SHP77 treated with DMSO at 0.1 percent for 48 hours (cell line): ENCODE measurements at regions not wholly inside any gene's neighbourhood (a gene's known extent, or its start where the extent isn't known, plus 50 kb on each side); places are given as distances from the start of the nearest gene placed in this dataset.

Source experiments
- DNase-seq: peaks from one replicate; lab custom pipeline; 2025; lab: John Stamatoyannopoulos, UW

DNA sequence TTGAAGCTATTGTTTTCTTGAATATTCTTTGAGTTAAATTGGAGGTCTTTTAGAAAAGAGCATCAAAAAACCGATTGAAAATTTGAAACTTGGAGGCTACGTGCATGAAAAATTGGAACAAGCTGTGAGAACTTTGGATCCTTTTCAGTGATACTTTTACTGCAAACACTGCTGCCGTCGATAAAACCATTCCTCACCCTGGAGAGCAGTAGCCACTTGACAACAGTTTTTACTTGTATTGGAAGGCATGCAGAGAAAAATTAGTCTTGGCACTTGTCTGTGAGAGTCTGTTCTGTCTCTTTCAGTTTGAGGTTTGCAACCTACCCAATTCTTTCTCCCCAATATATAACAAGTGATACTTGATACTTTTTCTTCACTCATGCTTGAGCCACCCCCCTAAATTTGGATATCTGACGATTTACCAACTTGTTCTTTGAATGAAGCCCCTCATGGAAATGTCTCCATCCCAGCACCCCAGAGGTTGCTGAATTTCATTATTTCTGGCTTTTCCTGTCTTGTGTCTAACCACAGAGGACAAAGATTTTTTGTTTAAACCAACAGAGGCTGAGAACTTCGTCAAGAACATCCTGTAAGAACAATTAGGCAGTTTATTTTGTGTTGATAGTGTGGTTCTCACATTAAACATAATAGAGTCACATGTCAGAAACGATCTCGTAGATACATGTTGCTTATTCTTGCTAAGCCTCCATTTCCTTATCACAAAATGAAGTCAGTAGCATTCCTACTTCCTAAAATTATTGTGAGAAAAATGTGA, 307.3 kb upstream of the PLSCR5 start:
- no peak for DNase-seq

DNA sequence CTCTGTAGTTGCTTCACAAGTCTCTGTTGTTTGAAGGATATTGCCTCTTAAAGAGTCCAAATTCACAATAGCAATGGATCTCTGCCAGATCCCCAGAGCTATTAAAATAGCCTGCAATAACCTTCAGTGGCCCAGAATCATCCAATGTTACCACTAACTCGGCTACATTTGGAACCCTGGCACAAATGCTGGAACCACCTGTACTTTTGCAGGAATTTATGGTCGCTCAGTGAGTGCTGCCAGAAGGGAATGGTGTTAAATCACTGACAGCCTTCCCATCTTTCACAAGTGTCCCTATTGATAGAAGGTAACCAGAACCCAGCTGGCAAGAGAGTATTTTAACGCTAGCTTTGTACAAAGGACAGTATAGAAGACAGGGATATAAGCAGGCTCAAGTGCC, 298.8 kb upstream of the PLSCR5 start:
- no peak for DNase-seq

DNA sequence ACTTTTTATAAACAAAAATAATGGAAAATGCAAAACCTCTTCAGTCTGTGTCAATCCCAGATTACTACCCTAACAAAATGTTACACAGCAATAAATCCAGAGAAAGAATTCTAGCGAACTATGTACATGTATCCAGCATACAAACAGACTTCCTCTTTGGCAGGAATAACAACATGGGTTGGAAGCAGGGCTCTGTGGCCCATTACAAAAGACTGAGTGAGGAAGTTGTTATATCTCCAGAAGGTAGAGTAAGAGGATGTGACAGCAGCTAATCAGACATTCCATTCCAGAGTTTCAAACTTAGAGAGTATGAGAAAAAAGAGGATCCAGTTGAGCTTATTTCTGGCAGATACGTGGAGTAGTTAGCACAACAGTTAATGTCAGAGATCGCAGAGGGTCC, 294.0 kb upstream of the PLSCR5 start:
- no peak for DNase-seq

DNA sequence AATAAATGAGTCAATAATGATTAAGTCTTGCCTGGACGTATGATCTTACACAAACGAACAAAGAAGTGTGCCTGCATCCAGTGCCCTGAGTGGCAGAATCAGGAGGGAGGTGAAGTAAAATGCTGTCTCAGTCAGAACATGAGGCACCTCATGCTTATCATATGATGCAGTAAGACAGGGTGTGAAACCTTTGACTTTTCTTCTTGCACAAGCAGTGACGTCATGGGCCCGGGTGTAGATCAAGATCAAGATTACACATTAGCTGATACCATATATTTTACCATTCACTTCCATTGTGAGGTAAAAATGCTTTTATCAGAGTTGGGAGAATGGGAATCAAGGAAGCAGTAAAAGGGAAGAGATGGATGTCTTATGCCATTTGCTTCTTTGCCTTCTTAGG, 291.6 kb upstream of the PLSCR5 start:
- DNase-seq = no peak

DNA sequence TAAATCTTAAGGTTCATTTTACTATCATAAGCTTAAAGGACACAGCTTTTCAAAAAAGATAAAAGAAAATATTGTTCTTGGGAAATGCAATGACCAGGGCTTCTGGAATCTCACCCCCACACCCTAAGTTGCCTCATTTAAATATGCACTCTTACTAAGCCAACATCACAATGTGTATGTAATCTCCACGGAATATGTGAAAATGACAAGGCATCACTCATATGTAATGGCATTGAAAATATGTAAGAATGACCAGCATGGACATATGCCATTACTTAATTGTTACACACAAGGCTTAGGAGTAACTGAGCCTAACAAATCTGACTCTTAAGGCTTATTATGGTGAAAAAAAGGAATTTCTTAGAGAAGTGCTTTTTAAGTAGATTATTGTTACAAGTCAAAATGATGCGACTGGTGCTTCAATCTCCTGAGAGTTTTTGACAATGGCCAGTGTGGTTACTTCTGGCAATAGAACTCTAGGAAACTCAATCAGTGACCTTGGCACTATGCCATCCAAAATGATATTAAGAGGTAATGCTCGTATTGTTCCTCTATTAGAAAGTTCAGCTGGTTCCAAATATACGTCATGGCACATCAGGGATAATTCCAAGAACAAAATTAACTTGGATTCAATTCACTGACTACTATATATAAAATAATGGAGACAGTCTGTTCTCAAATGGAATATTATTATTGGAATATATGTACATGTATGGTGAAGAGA, 290.0 kb upstream of the PLSCR5 start:
- no peak for DNase-seq

DNA sequence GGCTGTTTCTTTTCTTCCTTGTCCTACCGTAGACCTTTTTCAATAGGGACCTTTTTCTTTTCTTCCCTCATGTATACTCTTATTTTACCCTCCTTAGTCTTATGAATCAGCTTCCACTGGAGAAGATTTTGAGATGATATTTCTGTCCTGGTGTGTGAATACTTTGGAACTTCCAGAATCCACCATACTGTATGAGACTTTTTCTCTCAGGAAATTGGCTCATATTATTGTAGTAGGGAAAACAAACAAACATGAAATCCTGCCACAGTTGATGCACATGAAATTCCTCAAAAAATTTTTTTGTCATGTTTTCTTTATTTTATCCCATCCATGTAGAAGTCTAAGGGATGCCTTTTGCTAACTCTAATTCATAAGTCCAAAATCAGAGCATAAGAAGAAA, 289.3 kb upstream of the PLSCR5 start:
- DNase-seq = no peak

DNA sequence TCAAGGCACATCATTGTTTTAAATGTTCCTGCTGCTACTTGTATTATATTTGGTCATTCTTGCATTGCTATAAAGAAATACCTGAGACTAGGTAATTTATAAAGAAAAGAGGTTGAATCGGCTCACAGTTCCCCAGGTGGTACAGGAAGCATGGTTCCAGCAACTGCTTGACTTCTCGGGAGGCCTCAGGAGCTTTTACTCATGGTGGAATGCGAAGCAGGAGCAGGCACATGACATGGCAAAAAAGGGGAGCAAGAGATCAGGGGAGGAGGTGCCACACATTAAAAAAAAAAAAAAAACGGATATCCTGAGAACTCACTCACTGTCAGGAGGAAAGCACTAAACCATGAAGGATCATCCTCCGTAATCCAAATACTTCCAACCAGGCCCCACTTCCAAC, 286.9 kb upstream of the PLSCR5 start:
- no peak for DNase-seq

DNA sequence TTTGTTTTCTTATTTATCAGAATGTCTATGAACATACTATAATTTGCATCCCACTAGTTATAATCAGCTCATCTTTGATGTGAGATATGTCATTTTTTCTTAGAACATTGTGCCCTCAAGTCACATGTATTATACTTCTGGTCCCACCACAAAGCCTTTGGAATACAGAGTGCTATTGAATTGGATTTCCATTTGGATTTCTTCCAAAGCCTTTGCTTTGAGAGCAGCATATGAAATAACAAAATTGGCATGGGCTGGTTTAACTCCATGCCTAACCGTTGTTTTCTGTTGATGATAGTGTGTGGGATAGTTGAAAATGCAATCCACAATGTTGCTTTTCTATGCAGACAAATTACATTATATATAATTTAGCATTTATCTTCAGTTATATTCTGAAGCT, 284.5 kb upstream of the PLSCR5 start:
- DNase-seq = no peak

DNA sequence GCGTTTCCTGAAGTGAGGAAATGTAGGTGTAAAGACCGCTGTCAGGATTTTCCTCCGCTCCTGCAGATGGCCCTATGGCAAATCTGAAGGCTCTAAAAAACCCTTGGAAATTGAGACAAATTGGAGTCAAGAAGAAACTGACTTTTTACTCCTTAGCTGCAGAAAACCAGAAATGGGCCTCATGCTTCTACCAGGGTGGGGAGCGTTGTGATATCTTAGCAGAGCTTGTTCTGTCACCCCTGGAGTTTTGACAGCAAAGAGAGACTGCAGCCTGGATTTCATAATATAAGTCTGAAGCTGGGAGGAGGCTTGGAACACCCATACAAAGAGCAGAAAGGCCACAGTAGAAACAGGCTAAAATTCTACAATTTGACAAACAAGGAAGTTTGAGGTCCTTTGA, 283.0 kb upstream of the PLSCR5 start:
- no peak for DNase-seq

DNA sequence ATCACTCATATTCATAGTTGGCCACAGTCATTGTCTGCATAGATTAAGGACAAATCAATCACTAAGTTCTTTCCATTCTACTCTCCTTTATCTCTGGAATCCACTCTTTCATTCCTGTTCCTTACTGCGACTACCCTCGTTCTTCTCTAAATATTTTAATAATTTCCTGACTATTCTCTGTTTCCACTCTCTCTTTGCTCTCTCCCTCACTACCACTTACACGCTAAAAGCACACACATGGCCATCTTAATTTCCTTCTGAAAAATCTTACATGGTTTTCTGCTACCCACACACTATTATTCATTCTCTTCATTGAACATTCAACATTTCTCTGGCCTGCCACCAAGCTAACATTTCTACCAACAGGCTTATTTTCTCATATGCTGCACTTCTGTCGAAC, 279.6 kb upstream of the PLSCR5 start:
- DNase-seq = no peak

DNA sequence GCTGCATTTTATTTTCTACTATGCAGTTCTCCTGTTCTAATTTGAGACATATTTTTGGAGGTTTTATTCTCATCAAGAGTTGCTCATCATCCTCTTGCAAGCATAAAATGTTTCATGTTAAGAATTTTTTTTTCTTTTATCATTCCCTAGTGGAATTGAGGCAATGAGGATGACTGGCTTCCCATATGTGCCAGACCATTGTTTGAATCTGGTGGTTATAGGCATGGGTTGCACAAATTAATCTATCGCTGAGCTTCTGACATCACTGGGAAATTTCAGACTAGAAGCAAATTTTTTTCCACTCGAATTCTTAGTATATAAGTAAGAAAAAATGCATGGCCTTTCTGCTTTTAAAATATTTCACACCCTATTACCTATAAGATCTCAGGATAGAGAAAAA, 279.1 kb upstream of the PLSCR5 start:
- no peak for DNase-seq

DNA sequence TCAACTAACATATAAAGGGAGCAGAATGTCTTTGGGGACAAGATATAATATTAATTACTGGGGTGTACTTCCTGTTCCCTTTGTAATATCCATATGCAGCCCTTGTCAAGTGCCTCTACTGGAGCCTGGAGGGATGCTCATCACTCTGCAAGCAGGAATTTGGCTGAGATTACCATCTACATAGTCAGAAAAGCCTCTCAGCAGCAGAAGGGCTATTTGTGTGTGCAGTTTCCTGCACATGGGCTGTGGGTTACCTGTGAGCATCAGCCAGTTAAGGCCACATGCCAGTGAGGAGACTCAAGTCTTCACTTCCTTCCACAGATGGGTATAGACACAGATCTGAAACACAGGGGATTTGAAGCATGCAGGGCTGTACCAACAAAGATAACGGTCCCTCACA, 278.1 kb upstream of the PLSCR5 start:
- DNase-seq = no peak

DNA sequence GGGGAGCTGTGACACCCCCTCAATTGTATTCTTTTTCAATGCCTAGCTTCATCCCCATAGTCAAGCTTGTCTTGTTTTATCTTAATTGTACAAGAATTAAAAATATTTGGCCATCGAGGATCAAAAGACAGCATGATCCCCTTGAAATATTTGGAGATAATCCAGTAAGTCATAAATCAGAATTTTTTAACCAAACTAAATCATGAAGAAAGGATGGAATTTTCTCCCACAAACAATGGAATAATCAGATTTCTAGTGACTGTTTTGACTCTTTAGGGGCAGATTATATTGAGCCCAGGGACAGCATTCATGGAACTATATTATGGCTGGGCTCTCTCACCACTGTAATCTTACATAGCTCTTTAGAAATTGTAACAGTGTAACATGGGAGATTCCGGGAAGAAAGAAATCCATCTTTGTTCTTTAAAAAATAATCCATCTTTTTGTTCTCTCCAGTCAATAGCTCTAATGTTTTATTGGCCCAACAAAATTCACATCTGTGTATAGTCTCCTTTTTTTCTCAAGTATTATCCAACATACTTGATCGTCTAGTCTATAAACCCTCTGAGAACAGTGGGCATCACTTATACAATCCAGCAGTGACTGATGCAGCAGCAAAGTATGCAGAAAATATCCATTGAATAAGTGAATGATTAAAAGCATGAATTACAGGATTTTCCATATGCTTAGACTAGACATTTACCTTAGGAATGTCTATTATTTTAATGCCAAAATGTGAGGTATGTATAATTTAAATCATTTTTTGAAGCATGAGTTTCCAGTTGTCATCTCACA, 277.0 kb upstream of the PLSCR5 start:
- no peak for DNase-seq

DNA sequence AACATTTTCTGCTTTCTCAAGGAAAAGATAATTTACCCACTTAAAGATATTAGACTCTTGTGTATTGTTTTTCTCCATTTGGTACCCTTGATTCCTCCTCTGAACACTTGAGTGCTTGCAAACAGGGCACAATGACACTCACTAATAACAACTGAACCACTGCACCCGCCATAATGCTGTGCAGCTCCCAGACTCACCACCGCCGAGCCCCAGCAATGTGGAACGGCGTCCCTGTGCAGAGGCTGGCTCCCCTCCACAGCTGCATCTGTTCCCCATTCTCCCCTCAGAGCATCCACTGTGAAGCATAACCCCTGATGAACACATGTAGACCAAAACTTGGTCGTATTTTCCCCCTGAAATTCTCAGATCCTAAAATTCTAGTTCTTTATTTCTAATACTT, 276.2 kb upstream of the PLSCR5 start:
- DNase-seq = no peak

DNA sequence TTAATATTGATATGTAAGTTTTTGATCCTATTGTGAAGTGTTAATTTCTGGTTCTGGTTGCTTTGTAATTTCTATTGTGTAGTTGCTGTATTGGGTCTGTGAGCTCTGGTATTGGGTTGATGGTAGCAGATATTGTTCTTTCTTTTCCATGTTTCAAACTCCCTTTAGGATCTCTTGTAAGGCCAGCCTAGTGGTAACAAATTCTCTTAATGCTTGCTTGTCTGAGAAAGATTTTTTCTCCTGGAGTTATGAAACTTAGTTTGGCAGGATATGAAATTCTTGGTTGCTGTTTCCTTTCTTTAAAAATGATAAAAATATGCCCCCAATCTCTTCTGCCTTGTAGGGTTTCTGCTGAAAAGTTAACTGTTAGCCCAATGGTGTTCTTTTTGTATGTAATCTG, 268.6 kb upstream of the PLSCR5 start:
- no peak for DNase-seq

DNA sequence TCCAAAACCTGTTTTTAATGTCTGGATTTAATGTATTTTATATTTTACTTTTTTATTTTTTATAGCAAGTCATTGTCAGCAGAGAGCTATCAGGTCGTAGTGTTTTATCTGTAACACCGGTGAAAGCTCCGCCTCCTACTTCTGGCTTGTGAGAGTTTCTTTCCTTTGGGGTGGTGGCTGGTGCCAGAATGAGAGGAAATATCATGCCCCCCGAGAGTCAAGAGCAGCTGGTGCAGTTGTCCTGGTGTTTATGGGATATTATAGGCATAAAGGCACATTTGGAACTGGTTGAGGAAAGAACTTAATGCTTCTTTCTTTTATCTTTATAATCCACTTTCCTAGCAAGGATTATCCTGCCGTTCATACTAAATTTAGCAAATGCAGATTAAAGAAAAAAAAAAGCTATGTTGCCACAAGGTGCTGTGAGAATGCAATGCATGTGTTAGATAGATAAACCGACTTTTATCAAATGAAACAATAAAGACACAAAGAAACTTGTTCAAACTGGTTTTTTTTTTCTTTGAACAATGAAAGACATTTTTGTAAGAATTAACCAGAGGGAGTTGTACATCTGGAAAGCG, 260.1 kb upstream of the PLSCR5 start:
- no peak for DNase-seq

DNA sequence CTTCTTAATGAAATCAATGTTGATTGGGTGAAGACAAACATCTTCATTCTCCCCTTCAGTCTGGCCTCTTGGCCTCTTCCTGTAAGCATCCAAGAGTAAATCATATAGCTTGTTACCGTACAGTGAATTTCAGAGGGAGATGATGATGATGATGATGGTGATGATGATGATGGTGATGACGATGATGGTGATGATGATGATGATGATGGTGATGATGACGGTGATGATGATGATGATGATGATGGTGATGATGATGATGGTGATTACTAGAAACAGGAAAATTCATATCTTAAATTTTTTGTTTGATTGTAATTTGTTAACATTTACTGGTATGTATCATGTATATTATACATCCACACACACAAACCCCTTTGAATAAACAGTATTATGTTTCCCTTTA, 256.1 kb upstream of the PLSCR5 start:
- no peak for DNase-seq

DNA sequence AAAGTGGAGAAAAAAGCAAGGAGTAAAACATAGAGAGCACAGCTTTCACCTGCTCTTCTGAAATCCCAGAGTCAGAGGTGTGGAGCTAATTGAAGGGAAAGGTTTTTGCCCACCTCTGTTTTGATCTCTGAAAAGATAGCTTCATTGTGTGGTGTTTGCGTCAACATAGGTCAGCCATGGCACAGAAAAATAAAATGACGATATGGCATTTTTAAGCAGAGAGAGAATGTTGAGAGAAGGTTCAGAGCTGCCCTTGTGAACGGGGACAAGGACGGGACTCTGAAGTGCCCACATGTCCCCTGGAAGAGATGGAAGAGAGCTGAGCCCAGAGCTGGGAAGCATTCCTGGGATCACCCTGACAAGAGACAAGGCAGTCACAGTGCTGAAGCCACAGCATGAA, 249.4 kb upstream of the PLSCR5 start:
- DNase-seq = no peak

DNA sequence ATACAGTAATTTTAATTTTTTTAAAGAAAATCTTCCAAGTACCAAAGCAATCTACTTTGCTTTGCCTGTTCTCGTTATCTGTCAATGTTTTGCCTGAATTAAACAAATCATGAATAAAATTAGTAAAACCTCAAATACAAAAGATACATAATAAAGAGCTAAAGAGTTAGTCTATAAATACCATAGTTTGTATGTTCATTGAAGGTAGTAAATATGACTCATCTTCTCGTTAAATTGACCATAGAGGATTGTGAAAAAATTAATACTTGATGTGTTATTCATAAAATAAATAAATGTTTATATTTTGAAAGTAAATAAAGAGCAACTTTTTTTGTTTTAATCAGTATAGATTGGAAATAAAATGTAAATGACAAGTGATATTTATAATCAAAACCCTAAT, 246.5 kb upstream of the PLSCR5 start:
- no peak for DNase-seq

DNA sequence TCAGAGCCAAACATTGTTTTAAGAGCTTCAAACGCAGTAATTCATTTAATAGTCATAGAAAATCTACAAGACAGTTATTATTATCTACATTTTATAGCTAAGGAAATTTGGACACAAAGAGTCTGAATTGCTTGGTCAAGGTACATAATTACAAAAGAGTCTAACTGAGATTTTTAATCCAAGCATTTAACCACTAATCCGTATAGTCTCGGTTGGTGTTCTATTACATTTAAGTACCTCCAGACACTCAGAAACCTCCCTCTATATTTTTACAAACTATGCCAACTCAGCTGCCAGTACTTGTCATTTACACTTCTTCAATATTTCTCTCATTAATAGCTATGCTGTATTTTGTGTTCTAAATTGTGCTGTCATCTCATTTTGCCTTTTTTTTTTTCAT, 240.2 kb upstream of the PLSCR5 start:
- no peak for DNase-seq

DNA sequence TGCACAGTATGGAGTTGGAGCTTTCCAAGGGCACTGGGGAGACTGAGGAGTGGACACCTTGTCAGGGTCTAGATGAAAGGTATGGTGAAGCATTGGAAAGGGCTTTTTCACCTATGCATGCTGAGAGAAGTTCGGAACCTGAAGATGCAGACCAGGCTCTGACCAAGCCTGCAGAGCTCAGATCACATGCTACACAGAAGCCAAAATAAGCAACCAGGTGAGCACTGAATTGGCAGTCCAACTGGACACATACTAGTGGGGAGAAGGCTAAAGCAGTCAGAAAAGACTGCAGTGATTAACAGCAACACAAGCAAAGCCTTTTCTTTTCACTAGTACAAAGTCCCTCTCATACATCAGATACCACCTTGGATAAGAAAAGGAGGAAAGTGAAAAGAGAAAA, 238.3 kb upstream of the PLSCR5 start:
- DNase-seq = no peak

DNA sequence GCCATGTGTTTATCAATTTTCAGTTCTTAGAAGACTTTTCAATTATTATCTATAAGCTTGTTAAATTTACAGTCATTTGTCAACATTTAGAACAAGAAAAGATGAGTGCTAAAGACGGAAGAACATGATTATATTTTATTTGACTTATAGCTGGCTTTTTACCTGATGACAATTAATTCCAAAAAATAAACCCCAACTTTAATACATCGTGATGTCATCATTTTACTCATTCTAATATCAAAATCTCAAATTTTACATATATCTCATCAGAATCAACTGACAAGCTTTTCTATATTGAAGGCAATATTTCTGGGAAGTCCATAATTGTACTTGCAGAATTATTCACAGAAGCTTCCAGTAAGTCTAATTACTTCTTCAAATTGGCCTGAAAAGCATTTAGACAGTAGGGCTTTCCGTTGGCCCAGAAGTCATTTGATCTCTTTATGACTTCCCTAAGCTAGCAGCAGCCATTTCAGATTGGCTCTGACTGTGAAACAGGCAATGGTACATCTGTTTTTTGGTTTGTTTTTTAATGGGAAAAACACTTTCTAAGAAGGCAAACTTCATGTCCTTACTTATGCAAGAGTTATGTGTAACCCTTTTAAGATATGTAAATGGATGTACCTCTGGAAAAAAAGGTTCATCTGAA, 234.7 kb upstream of the PLSCR5 start:
- no peak for DNase-seq
